Neural cell (in vitro differentiated cells): ENCODE measurements at regions not wholly inside any gene's neighbourhood (a gene's known extent, or its start where the extent isn't known, plus 50 kb on each side); places are given as distances from the start of the nearest gene placed in this dataset.

ENCODE experiments used
- H2AFZ ChIP-seq: fragments of 200-600, 300-800 bp; sonication (generic), shearing (Covaris generic); 2 replicates; pipeline ENCODE4 v1.6.0; 2014; ENCODE audit warnings: low read depth, mild to moderate bottlenecking, antibody characterized with exemption, low read length, moderate library complexity
- H3F3A ChIP-seq: fragments of 200-600 bp; shearing (Covaris generic); 2 replicates; pipeline ENCODE4 v1.6.1; 2016; ENCODE audit warnings: mild to moderate bottlenecking, moderate library complexity, mixed read lengths, antibody characterized with exemption, low read length; ENCODE audit not compliant: insufficient read depth, poor library complexity, severe bottlenecking
- H3K27ac ChIP-seq: fragments of 200-600, 300-800 bp; sonication (generic), shearing (Covaris generic); 2 replicates; pipeline ENCODE4 v1.5.1; 2014; ENCODE audit warnings: mild to moderate bottlenecking, low read length, moderate library complexity
- H3K27me3 ChIP-seq: fragments of 300-800, 200-600 bp; sonication (generic), shearing (Covaris generic); 2 replicates; pipeline ENCODE4 v1.6.0; 2014; ENCODE audit warnings: mild to moderate bottlenecking, low read depth, low read length, moderate library complexity; ENCODE audit not compliant: insufficient read depth
- H3K36me3 ChIP-seq: fragments of 300-800, 200-600 bp; sonication (generic), shearing (Covaris generic); 2 replicates; pipeline ENCODE4 v1.5.1; 2014; ENCODE audit warnings: mild to moderate bottlenecking, antibody characterized with exemption, low read length, moderate library complexity; ENCODE audit not compliant: insufficient read depth
- H3K4me2 ChIP-seq: fragments of 300-800, 200-600 bp; sonication (generic), shearing (Covaris generic); 2 replicates; pipeline ENCODE4 v1.6.0; 2014; ENCODE audit warnings: mild to moderate bottlenecking, low read length
- H3K4me3 ChIP-seq: fragments of 300-800, 200-600 bp; sonication (generic), shearing (Covaris generic); 2 replicates; pipeline ENCODE4 v1.5.1; 2014; ENCODE audit warnings: mild to moderate bottlenecking, low read length, moderate library complexity
- H3K79me2 ChIP-seq: fragments of 200-600 bp; shearing (Covaris generic); replicated peaks from 2 replicates; pipeline ENCODE4 v1.6.0; 2014; ENCODE audit warnings: mild to moderate bottlenecking, low read length, moderate library complexity; ENCODE audit not compliant: insufficient read depth
- H3K9ac ChIP-seq: fragments of 300-800, 200-600 bp; sonication (generic), shearing (Covaris generic); 2 replicates; pipeline ENCODE4 v1.6.1; 2016; ENCODE audit warnings: mild to moderate bottlenecking, low read length, mixed read lengths
- H3K9me2 ChIP-seq: fragments of 200-600 bp; shearing (Covaris generic); 2 replicates; pipeline ENCODE4 v1.6.1; 2016; ENCODE audit warnings: mild to moderate bottlenecking, low read length, mixed read lengths; ENCODE audit not compliant: insufficient read depth
- H3K9me3 ChIP-seq: fragments of 200-600, 300-800 bp; sonication (generic), shearing (Covaris generic); 2 replicates; pipeline ENCODE4 v1.6.1; 2016; ENCODE audit warnings: mild to moderate bottlenecking, mixed run types, low read length, moderate library complexity, mixed read lengths
- H4K20me1 ChIP-seq: fragments of 200-600 bp; shearing (Covaris generic); 2 replicates; pipeline ENCODE4 v1.6.1; 2016; ENCODE audit warnings: mild to moderate bottlenecking, mixed run types; ENCODE audit not compliant: insufficient read depth
- EZH2 ChIP-seq: fragments of 200-600, 300-800 bp; shearing (Covaris generic), sonication (generic); IDR thresholded peaks from 2 replicates; pipeline ENCODE4 v1.6.1; 2014; ENCODE audit warnings: antibody characterized with exemption, low read length, borderline replicate concordance, mild to moderate bottlenecking; ENCODE audit not compliant: insufficient read depth, poor library complexity, severe bottlenecking
- POLR2AphosphoS5 ChIP-seq: IDR thresholded peaks from 2 replicates; pipeline ENCODE4 v1.6.1; 2012
- RAD21 ChIP-seq: fragments of 450-650 bp; conservative IDR thresholded peaks from 2 replicates; pipeline ENCODE4 v1.6.1; 2014; ENCODE audit warnings: antibody characterized with exemption, mild to moderate bottlenecking, moderate library complexity
- REST ChIP-seq: IDR thresholded peaks from 2 replicates; pipeline ENCODE4 v1.6.1; 2012; ENCODE audit warnings: borderline replicate concordance
- SMC3 ChIP-seq: fragments of 450-650 bp; conservative IDR thresholded peaks from 2 replicates; pipeline ENCODE4 v1.6.1; 2014; ENCODE audit warnings: antibody characterized with exemption, mild to moderate bottlenecking, moderate library complexity; ENCODE audit not compliant: poor library complexity
- TAF1 ChIP-seq: IDR thresholded peaks from 2 replicates; pipeline ENCODE4 v1.6.1; 2012; ENCODE audit warnings: low read depth
- TF ChIP-seq, protein P1 (sequence below): fragments of 450-650 bp; IDR thresholded peaks from 2 replicates; pipeline ENCODE4 v1.5.1; 2014; ENCODE audit warnings: antibody characterized with exemption, mild to moderate bottlenecking, moderate library complexity; ENCODE audit not compliant: poor library complexity, severe bottlenecking

- H4K20me1 ChIP-seq: no peaks in the 10 kb centered on the region
- no peaks in the 10 kb centered on the region for H3K36me3 ChIP-seq
- H3K9me3 ChIP-seq: no peaks in the 10 kb centered on the region
- no peaks in the 10 kb centered on the region for H3K9me2 ChIP-seq
- H3F3A ChIP-seq: no peaks in the 10 kb centered on the region
- H3K4me3 ChIP-seq: no peak overlapping the region
- H3K4me2 ChIP-seq: no peak overlapping the region
- no peaks in the 10 kb centered on the region for H3K79me2 ChIP-seq
- no peak overlapping the region for H3K9ac ChIP-seq
- H2AFZ ChIP-seq: no peak overlapping the region
- no peak overlapping the region for H3K27ac ChIP-seq
- TF ChIP-seq REST (no peak), EZH2 (no peak), POLR2AphosphoS5 (no peak), TAF1 (no peak), SMC3 (no peak)
- no peaks in the 10 kb centered on the region for H3K27me3 ChIP-seq
Observed at GRCh38 chr4:98728871-98729270, 70.5 kb upstream of the TSPAN5 start.

DNA sequence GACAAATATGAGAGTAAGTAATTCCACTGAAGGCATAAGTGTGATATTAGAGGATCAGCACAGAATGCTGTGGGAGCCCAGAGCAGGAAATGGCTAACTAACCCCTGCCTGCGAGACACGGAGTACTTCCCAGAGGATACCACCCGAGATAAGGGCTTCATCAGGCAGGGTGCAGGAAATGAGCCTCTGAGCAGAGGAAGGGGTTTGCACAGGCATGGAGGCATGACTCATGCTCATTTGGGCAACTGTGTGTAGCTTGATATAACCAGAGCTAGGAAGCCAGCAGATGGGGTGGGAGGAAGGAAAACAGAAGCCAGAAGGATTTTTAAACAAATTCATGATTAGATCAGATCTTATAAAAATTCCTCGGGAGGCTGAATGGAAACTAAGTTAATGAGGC, 70.0 kb upstream of the TSPAN5 start:
- Histone ChIP-seq H3K9me3 (no peaks in the 10 kb centered on the region), H3K4me2 (no peak overlapping the region), H4K20me1 (no peaks in the 10 kb centered on the region), H3K4me3 (no peak overlapping the region), H3K36me3 (no peaks in the 10 kb centered on the region), H3F3A (no peaks in the 10 kb centered on the region), H3K27me3 (no peaks in the 10 kb centered on the region), H2AFZ (no peak overlapping the region), H3K9ac (no peak overlapping the region), H3K9me2 (no peaks in the 10 kb centered on the region), H3K79me2 (no peaks in the 10 kb centered on the region), H3K27ac (no peak overlapping the region)
- TF ChIP-seq, protein P1, sequence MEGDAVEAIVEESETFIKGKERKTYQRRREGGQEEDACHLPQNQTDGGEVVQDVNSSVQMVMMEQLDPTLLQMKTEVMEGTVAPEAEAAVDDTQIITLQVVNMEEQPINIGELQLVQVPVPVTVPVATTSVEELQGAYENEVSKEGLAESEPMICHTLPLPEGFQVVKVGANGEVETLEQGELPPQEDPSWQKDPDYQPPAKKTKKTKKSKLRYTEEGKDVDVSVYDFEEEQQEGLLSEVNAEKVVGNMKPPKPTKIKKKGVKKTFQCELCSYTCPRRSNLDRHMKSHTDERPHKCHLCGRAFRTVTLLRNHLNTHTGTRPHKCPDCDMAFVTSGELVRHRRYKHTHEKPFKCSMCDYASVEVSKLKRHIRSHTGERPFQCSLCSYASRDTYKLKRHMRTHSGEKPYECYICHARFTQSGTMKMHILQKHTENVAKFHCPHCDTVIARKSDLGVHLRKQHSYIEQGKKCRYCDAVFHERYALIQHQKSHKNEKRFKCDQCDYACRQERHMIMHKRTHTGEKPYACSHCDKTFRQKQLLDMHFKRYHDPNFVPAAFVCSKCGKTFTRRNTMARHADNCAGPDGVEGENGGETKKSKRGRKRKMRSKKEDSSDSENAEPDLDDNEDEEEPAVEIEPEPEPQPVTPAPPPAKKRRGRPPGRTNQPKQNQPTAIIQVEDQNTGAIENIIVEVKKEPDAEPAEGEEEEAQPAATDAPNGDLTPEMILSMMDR: no peak
- no peak for TF ChIP-seq TAF1
- no peak for TF ChIP-seq SMC3
- no peak for TF ChIP-seq REST
- TF ChIP-seq RAD21: no peak
- no peak for TF ChIP-seq EZH2
